CD4-positive, alpha-beta T cell (primary cell): ENCODE measurements at regions not wholly inside any gene's neighbourhood (a gene's known extent, or its start where the extent isn't known, plus 50 kb on each side); places are given as distances from the start of the nearest gene placed in this dataset.
"Not testable (repeated sequence)": the region's sequence is repeated elsewhere in the genome, so short reads cannot be mapped to it uniquely, and the experiment has no call there.

Experiments used
- ATAC-seq: fragments of 200-7000 bp; cut with Tn5 transposase; one replicate; pipeline ENCODE4 v1.10.0; 2022; ENCODE audit warnings: mild to moderate bottlenecking; ENCODE audit not compliant: poor library complexity
- CTCF ChIA-PET: fragments of 350-600 bp; sonication (Branson Sonifier 250); formaldehyde crosslinking; loops from one replicate; lab custom pipeline; 2021; ENCODE audit warnings: antibody characterized with exemption, inconsistent platforms; lab: Charles Lee
- POLR2A ChIA-PET: fragments of 350-600 bp; sonication (Branson Sonifier 250); formaldehyde crosslinking; loops from one replicate; lab custom pipeline; 2021; ENCODE audit warnings: antibody characterized with exemption, inconsistent platforms; lab: Charles Lee
- DNase-seq, 14 experiments: peaks; one replicate each; pipeline ENCODE4 v3.0.0-alpha.2; 2013 to 2020; ENCODE audit warnings: mixed read lengths in 2 of 14
- H3K27ac ChIP-seq, 2 donors: one replicate each; pipeline versions ENCODE4 v1.5.1 to v1.7.0; 2013; ENCODE audit warnings: low read length in 2 of 2, low read depth in 1 of 2, mild to moderate bottlenecking in 1 of 2
- H3K27me3 ChIP-seq, 2 experiments: 1 replicate in 1 of 2; 2 replicates in 1 of 2; pipeline versions ENCODE4 v1.6.1 to v1.7.0; 2013; ENCODE audit warnings: low read length in 2 of 2, control low read depth in 1 of 2, mild to moderate bottlenecking in 1 of 2, moderate library complexity in 1 of 2; ENCODE audit not compliant: insufficient read depth in 2 of 2, control insufficient read depth in 1 of 2
- H3K36me3 ChIP-seq: one replicate; pipeline ENCODE4 v1.6.1; 2013; ENCODE audit warnings: low read length, control low read depth; ENCODE audit not compliant: insufficient read depth
- H3K4me1 ChIP-seq: one replicate; pipeline ENCODE4 v1.6.1; 2013; ENCODE audit warnings: low read length, control low read depth; ENCODE audit not compliant: insufficient read depth
- H3K4me3 ChIP-seq: one replicate; pipeline ENCODE4 v1.5.1; 2013; ENCODE audit warnings: mild to moderate bottlenecking, low read length, moderate library complexity
- H3K9me3 ChIP-seq, 2 experiments: 1 replicate in 1 of 2; 2 replicates in 1 of 2; pipeline versions ENCODE4 v1.6.1 to v1.7.0; 2013; ENCODE audit warnings: low read length in 2 of 2, mild to moderate bottlenecking in 2 of 2, control low read depth in 1 of 2, moderate library complexity in 1 of 2; ENCODE audit not compliant: control insufficient read depth in 1 of 2, insufficient read depth in 1 of 2
- H3K27ac Mint-ChIP-seq: one replicate; pipeline ENCODE4 v1.8.0; 2020; ENCODE audit warnings: mixed read lengths
- H3K27me3 Mint-ChIP-seq: one replicate; pipeline ENCODE4 v1.8.0; 2021; ENCODE audit warnings: mixed read lengths
- H3K36me3 Mint-ChIP-seq: one replicate; pipeline ENCODE4 v1.8.0; 2021; ENCODE audit warnings: low read depth, mixed read lengths
- H3K4me1 Mint-ChIP-seq: one replicate; pipeline ENCODE4 v1.8.0; 2021; ENCODE audit warnings: low read depth, mixed read lengths
- H3K4me3 Mint-ChIP-seq: one replicate; pipeline ENCODE4 v1.8.0; 2020; ENCODE audit warnings: mild to moderate bottlenecking, mixed read lengths
- H3K9me3 Mint-ChIP-seq: one replicate; pipeline ENCODE4 v1.8.0; 2020; ENCODE audit warnings: mixed read lengths
- CTCF ChIP-seq: fragments of 200-600 bp; IDR thresholded peaks from one replicate; pipeline ENCODE4 v1.8.0; 2022; ENCODE audit warnings: antibody characterized with exemption, mild to moderate bottlenecking
- intact Hi-C, 2 experiments: fragments of 100-400 bp; cut with DNase I in 1 of 2; cut with micrococcal nuclease in 1 of 2; formaldehyde crosslinking; loops; one replicate each; pipeline versions ENCODE4 v1.15.1 to v1.9.0; 2023 to 2025; cut with DNase I, micrococcal nuclease

- CTCF ChIA-PET: no interaction called here
- TF ChIP-seq CTCF: no peak
- H3K9me3 Mint-ChIP-seq: no peaks in the 10 kb centered on the region
Observed at GRCh38 chr22:48297296-48297695, 1530.4 kb downstream of the BRD1 start.

GRCh38 chr22:48289954-48290353, 1527.5 kb downstream of the TBC1D22A start:
- ATAC-seq, intact Hi-C loops, H3K4me3 ChIP-seq, POLR2A ChIA-PET, H3K9me3 ChIP-seq, H3K4me1 Mint-ChIP-seq, H3K27ac ChIP-seq, H3K27ac Mint-ChIP-seq, DNase-seq, H3K36me3 ChIP-seq, H3K27me3 Mint-ChIP-seq, H3K27me3 ChIP-seq, H3K4me1 ChIP-seq, CTCF ChIA-PET, H3K4me3 Mint-ChIP-seq, H3K36me3 Mint-ChIP-seq, H3K9me3 Mint-ChIP-seq: not testable (repeated sequence)

More at GRCh38 chr22:48297296-48297695, 1530.4 kb downstream of the BRD1 start:
- Mint-ChIP-seq H3K27ac (no peak overlapping the region), H3K27me3 (no peaks in the 10 kb centered on the region), H3K36me3 (no peaks in the 10 kb centered on the region), H3K4me3 (no peak overlapping the region), H3K4me1 (no peaks in the 10 kb centered on the region)
- ATAC-seq: no peak
- Histone ChIP-seq H3K27ac (no peak overlapping the region), H3K9me3 (peaks cover 0 to 9% of the 10 kb centered on the region in 2 experiments), H3K4me3 (no peak overlapping the region), H3K36me3 (no peaks in the 10 kb centered on the region), H3K27me3 (no peaks in the 10 kb centered on the region), H3K4me1 (no peaks in the 10 kb centered on the region)
- intact Hi-C loops: no loop called here
- POLR2A ChIA-PET: no interaction called here
- DNase-seq: no peak

- ChIA-PET CTCF (no interaction called here), POLR2A (no interaction called here)
- TF ChIP-seq CTCF: no peak
- H3K27me3 ChIP-seq: peaks cover 0 to 2% of the 10 kb centered on the region in 2 experiments
- intact Hi-C loops: no loop called here
- Mint-ChIP-seq H3K27ac (no peak overlapping the region), H3K4me1 (no peaks in the 10 kb centered on the region), H3K9me3 (no peaks in the 10 kb centered on the region), H3K4me3 (no peak overlapping the region), H3K27me3 (no peaks in the 10 kb centered on the region), H3K36me3 (no peaks in the 10 kb centered on the region)
- H3K9me3 ChIP-seq: peaks cover 3% of the 10 kb centered on the region in 2 experiments
- DNase-seq: no peak
- no peak overlapping the region for H3K4me3 ChIP-seq
- H3K4me1 ChIP-seq: no peaks in the 10 kb centered on the region
- ATAC-seq: no peak
- no peak overlapping the region for H3K27ac ChIP-seq
- no peaks in the 10 kb centered on the region for H3K36me3 ChIP-seq
Observed at GRCh38 chr22:48288376-48288940, 1526.0 kb downstream of the TBC1D22A start.

GRCh38 chr22:48287031-48287430, 1524.6 kb downstream of the TBC1D22A start:
- no peak for TF ChIP-seq CTCF
- ATAC-seq: no peak
- H3K4me1 Mint-ChIP-seq: no peaks in the 10 kb centered on the region

More at GRCh38 chr22:48287031-48287430, 1524.6 kb downstream of the TBC1D22A start:
- no peak overlapping the region for H3K27ac ChIP-seq
- DNase-seq: no peak
- H3K4me3 ChIP-seq: no peak overlapping the region
- Mint-ChIP-seq H3K9me3 (no peaks in the 10 kb centered on the region), H3K27ac (no peak overlapping the region), H3K4me3 (no peak overlapping the region), H3K27me3 (no peaks in the 10 kb centered on the region), H3K36me3 (no peaks in the 10 kb centered on the region)
- no peaks in the 10 kb centered on the region for H3K36me3 ChIP-seq
- ChIA-PET CTCF (no interaction called here), POLR2A (no interaction called here)
- peaks cover 0 to 2% of the 10 kb centered on the region in 2 experiments for H3K27me3 ChIP-seq
- H3K4me1 ChIP-seq: no peaks in the 10 kb centered on the region
- H3K9me3 ChIP-seq: peaks cover 0 to 3% of the 10 kb centered on the region in 2 experiments
- intact Hi-C loops: no loop called here
